ENCODE measurements at regions not wholly inside any gene's neighbourhood (a gene's known extent, or its start where the extent isn't known, plus 50 kb on each side); places are given as distances from the start of the nearest gene placed in this dataset.

GRCh38 chr5:115022303-115022702, 147.4 kb downstream of the TRIM36 start:
- ChIA-PET POLR2A (ENCODE audit: low non-redundant PET) (no interaction called here), CTCF (no interaction called here)
- DNase-seq (ENCODE audit: low spot score) = no peak
- H3K27ac ChIP-seq = no peak overlapping the region
- no peak for TF ChIP-seq CTCF (conservative IDR thresholded peaks at IDR 0.05; ENCODE audit: low read depth)

- CTCF ChIA-PET = interaction anchor here (0.8 kb wide), 1 partner anchor 1309 kb away, joined by 4 read pairs; no protein-coding TSS in a partner anchor
Measured at GRCh38 chr5:115016646-115017045, 153.1 kb downstream of the TRIM36 start.

GRCh38 chr5:114999176-114999575, 170.5 kb downstream of the TRIM36 start:
- no peak overlapping the region for H3K27ac ChIP-seq
- DNase-seq (ENCODE audit: low spot score) = no peak
- CTCF ChIA-PET = no interaction called here
- POLR2A ChIA-PET (ENCODE audit: low non-redundant PET) = no interaction called here
- no peak for TF ChIP-seq CTCF (conservative IDR thresholded peaks at IDR 0.05; ENCODE audit: low read depth)

More at GRCh38 chr5:115016646-115017045, 153.1 kb downstream of the TRIM36 start:
- no peak overlapping the region for H3K27ac ChIP-seq
- DNase-seq (ENCODE audit: low spot score) = no peak
- POLR2A ChIA-PET (ENCODE audit: low non-redundant PET) = no interaction called here
- TF ChIP-seq CTCF (conservative IDR thresholded peaks at IDR 0.05; ENCODE audit: low read depth) = no peak

DNA sequence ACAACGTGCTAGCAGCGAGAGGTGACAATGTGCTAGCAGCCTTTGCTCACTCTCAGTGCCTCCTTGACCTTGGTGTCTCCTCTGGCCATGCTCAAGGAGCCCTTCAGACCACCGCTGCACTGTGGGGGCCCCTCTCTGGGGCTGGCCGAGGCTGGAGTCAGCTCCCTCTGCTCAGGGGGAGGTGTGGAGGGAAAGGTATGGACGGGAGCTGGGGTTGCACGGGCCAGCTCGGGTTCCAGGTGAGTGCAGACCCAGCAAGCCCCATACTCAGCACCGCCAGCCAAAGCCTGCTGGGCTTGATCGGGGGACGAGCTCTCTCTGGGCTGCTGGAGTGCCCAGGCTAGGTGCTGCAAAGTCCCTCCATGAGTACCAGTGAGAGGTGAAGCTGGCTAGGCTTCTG, 180.2 kb downstream of the TRIM36 start:
- H3K27ac ChIP-seq = no peak overlapping the region
- POLR2A ChIA-PET (ENCODE audit: low non-redundant PET) = no interaction called here
- CTCF ChIA-PET = interaction anchor here (0.5 kb wide), 1 partner anchor 318 kb away, joined by 3 read pairs; no protein-coding TSS in a partner anchor
- no peak for DNase-seq (ENCODE audit: low spot score)
- no peak for TF ChIP-seq CTCF (conservative IDR thresholded peaks at IDR 0.05; ENCODE audit: low read depth)

- ChIA-PET POLR2A (ENCODE audit: low non-redundant PET) (no interaction called here), CTCF (no interaction called here)
- TF ChIP-seq CTCF (conservative IDR thresholded peaks at IDR 0.05; ENCODE audit: low read depth) = no peak
- no peak for DNase-seq (ENCODE audit: low spot score)
- no peak overlapping the region for H3K27ac ChIP-seq
Measured at GRCh38 chr5:114988096-114988495, 181.6 kb downstream of the TRIM36 start.

GRCh38 chr5:114984796-114985195, 184.9 kb downstream of the TRIM36 start:
- no peak for TF ChIP-seq CTCF (conservative IDR thresholded peaks at IDR 0.05; ENCODE audit: low read depth)
- no peak for DNase-seq (ENCODE audit: low spot score)
- POLR2A ChIA-PET (ENCODE audit: low non-redundant PET) = no interaction called here
- no peak overlapping the region for H3K27ac ChIP-seq
- CTCF ChIA-PET = no interaction called here

DNA sequence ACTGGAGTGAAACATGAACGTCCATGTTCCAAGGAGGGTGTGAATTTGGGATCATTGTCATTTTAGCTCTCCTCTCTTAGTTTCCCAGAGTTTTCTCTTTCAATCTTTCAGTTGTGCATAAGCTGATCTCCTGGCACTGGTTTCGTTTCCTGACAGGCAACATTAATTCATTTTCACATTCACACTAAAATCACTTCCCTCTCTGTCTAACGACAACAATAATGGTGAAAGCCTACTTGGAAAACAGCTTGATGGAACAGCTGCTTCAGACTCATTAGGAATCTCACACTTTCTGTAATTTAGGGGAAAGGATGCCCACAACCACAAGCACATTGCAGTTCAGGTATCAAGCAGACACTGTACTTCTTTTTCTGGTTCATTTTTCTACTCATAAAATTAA, 188.6 kb downstream of the TRIM36 start:
- TF ChIP-seq CTCF (conservative IDR thresholded peaks at IDR 0.05; ENCODE audit: low read depth) = no peak
- DNase-seq (ENCODE audit: low spot score) = no peak
- H3K27ac ChIP-seq = no peak overlapping the region
- CTCF ChIA-PET = interaction anchor here (0.6 kb wide), 1 partner anchor 22 kb away, joined by 3 read pairs; no protein-coding TSS in a partner anchor
- POLR2A ChIA-PET (ENCODE audit: low non-redundant PET) = no interaction called here
